ENCODE measurements at regions not wholly inside any gene's neighbourhood (a gene's known extent, or its start where the extent isn't known, plus 50 kb on each side); places are given as distances from the start of the nearest gene placed in this dataset. TPM values are rescaled to one million over a fixed set of nuclear protein-coding genes. Genes with fewer than 3 reads are reported as not detected.

- no peaks in the 10 kb centered on the region for H3K4me1 ChIP-seq (ENCODE audit: control insufficient read depth in 2 of 2, insufficient read depth in 2 of 2, low read length in 2 of 2)
- Mint-ChIP-seq H3K4me3 (no peak overlapping the region), H3K27me3 (no peaks in the 10 kb centered on the region), H3K27ac (no peak overlapping the region), H3K9me3 (ENCODE audit: insufficient read depth) (no peaks in the 10 kb centered on the region), H3K4me1 (no peaks in the 10 kb centered on the region)
- H3K9me3 ChIP-seq (ENCODE audit: control extremely low read depth in 1 of 3, control insufficient read depth in 2 of 3, insufficient read depth in 1 of 3, low read length in 2 of 3): peaks cover 0 to 1% (median 0%) of the 10 kb centered on the region in 3 donors
- no peak overlapping the region for H2AFZ ChIP-seq (ENCODE audit: insufficient read depth, low read depth, low read length, poor library complexity, severe bottlenecking)
- no peak for TF ChIP-seq EZH2 (IDR thresholded peaks at IDR 0.05; ENCODE audit: borderline replicate concordance, insufficient read depth, low read depth, low read length, poor library complexity, severe bottlenecking)
- TF ChIP-seq, protein P1, sequence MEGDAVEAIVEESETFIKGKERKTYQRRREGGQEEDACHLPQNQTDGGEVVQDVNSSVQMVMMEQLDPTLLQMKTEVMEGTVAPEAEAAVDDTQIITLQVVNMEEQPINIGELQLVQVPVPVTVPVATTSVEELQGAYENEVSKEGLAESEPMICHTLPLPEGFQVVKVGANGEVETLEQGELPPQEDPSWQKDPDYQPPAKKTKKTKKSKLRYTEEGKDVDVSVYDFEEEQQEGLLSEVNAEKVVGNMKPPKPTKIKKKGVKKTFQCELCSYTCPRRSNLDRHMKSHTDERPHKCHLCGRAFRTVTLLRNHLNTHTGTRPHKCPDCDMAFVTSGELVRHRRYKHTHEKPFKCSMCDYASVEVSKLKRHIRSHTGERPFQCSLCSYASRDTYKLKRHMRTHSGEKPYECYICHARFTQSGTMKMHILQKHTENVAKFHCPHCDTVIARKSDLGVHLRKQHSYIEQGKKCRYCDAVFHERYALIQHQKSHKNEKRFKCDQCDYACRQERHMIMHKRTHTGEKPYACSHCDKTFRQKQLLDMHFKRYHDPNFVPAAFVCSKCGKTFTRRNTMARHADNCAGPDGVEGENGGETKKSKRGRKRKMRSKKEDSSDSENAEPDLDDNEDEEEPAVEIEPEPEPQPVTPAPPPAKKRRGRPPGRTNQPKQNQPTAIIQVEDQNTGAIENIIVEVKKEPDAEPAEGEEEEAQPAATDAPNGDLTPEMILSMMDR (IDR thresholded peaks at IDR 0.05): no peak
- intact Hi-C loops (cut with micrococcal nuclease): no loop called here
- no peaks in the 10 kb centered on the region for H3K36me3 ChIP-seq (replicated peaks in 1 of 2; ENCODE audit: control extremely low read depth in 1 of 2, control insufficient read depth in 1 of 2, extremely low read depth in 1 of 2, insufficient read depth in 2 of 2, low read length in 1 of 2)
- no peak overlapping the region for H3K9ac ChIP-seq (ENCODE audit: low read length)
- ChIA-PET POLR2A (no interaction called here), CTCF (interaction anchor here (0.9 to 1.3 kb wide), 2 partner anchors 67 to 71 kb away, joined by 3 read pairs; no protein-coding TSS in a partner anchor)
- no peak overlapping the region for H3K4me3 ChIP-seq (ENCODE audit: control extremely low read depth in 1 of 5, extremely low read depth in 1 of 5, insufficient read depth in 1 of 5, low read depth in 2 of 5, low read length in 4 of 5)
- WGBS (ENCODE audit: insufficient coverage): no CpG with 5 or more reads among the region's 1 CpG
- H3K4me2 ChIP-seq (replicated peaks; ENCODE audit: low read depth, low read length, poor library complexity, severe bottlenecking): no peak overlapping the region
- H3K27me3 ChIP-seq (replicated peaks in 1 of 4; ENCODE audit: control extremely low read depth in 1 of 4, control insufficient read depth in 3 of 4, insufficient read depth in 4 of 4, low read length in 3 of 4): no peaks in the 10 kb centered on the region
- no peaks in the 10 kb centered on the region for H3K79me2 ChIP-seq (ENCODE audit: control insufficient read depth, insufficient read depth, low read length)
- ATAC-seq (ENCODE audit: low read depth) (no peak), DNase-seq (no peak)
- H3K27ac ChIP-seq (ENCODE audit: low read length in 2 of 2): no peak overlapping the region
- H4K20me1 ChIP-seq (ENCODE audit: control insufficient read depth, insufficient read depth, low read length, poor library complexity, severe bottlenecking): no peaks in the 10 kb centered on the region
Observed at GRCh38 chr13:31980830-31981229, 50.7 kb upstream of the FRY start.

Small RNA genes lying in the stretch of these regions (small RNA-seq; reads per million reads assigned to genes)
- not detected for gene RF00017 (ENCODE audit: insufficient read length, low read depth, low replicate concordance)

Measured in B cell (primary cell).